H9 (cell line): ENCODE measurements at regions not wholly inside any gene's neighbourhood (a gene's known extent, or its start where the extent isn't known, plus 50 kb on each side); places are given as distances from the start of the nearest gene placed in this dataset.

Experiments used
- DNase-seq: peaks from one replicate; pipeline ENCODE4 v3.0.0-alpha.2; 2017
- H2AFZ ChIP-seq: one replicate; pipeline ENCODE4 v1.6.1; 2013; ENCODE audit warnings: mild to moderate bottlenecking, low read length, control low read depth, moderate library complexity
- H2AK5ac ChIP-seq: 2 replicates; pipeline ENCODE4 v1.6.1; 2013; ENCODE audit warnings: low read length, control low read depth, mixed read lengths; ENCODE audit not compliant: insufficient read length
- H2BK120ac ChIP-seq: one replicate; pipeline ENCODE4 v1.6.1; 2013; ENCODE audit warnings: low read depth, mild to moderate bottlenecking, low read length, control low read depth, inconsistent platforms; ENCODE audit not compliant: poor library complexity, severe bottlenecking
- H2BK12ac ChIP-seq: 2 replicates; pipeline ENCODE4 v1.6.1; 2013; ENCODE audit warnings: low read length, control low read depth, mixed read lengths, low read depth; ENCODE audit not compliant: insufficient read length
- H2BK15ac ChIP-seq: 2 replicates; pipeline ENCODE4 v1.6.1; 2013; ENCODE audit warnings: low read depth, low read length, control low read depth
- H2BK20ac ChIP-seq: one replicate; pipeline ENCODE4 v1.6.1; 2013; ENCODE audit warnings: low read depth, mild to moderate bottlenecking, low read length, control low read depth, inconsistent platforms; ENCODE audit not compliant: poor library complexity, severe bottlenecking
- H2BK5ac ChIP-seq: 2 replicates; pipeline ENCODE4 v1.6.1; 2013; ENCODE audit warnings: low read length, control low read depth, mixed read lengths; ENCODE audit not compliant: insufficient read length
- H3K14ac ChIP-seq: 2 replicates; pipeline ENCODE4 v1.6.1; 2013; ENCODE audit warnings: low read length, control low read depth; ENCODE audit not compliant: insufficient read depth
- H3K18ac ChIP-seq: 2 replicates; pipeline ENCODE4 v1.6.1; 2013; ENCODE audit warnings: low read depth, mild to moderate bottlenecking, mixed read lengths, low read length, control low read depth; ENCODE audit not compliant: insufficient read length
- H3K23ac ChIP-seq: 2 replicates; pipeline ENCODE4 v1.6.1; 2013; ENCODE audit warnings: low read length, control low read depth, mixed read lengths, low read depth; ENCODE audit not compliant: insufficient read length
- H3K23me2 ChIP-seq: 2 replicates; pipeline ENCODE4 v1.6.1; 2013; ENCODE audit warnings: low read depth, mild to moderate bottlenecking, mixed read lengths, low read length, control low read depth; ENCODE audit not compliant: insufficient read length, poor library complexity, severe bottlenecking
- H3K27ac ChIP-seq: 2 replicates; pipeline ENCODE4 v1.5.1; 2013; ENCODE audit warnings: low read length, control low read depth, mixed read lengths, low read depth; ENCODE audit not compliant: insufficient read length
- H3K27me3 ChIP-seq: 2 replicates; pipeline ENCODE4 v1.6.1; 2013; ENCODE audit warnings: low read length, control low read depth, inconsistent platforms; ENCODE audit not compliant: insufficient read depth
- H3K4ac ChIP-seq: 2 replicates; pipeline ENCODE4 v1.6.1; 2013; ENCODE audit warnings: low read depth, mild to moderate bottlenecking, control low read depth, inconsistent platforms, low read length, moderate library complexity
- H3K4me1 ChIP-seq: 2 replicates; pipeline ENCODE4 v1.6.1; 2013; ENCODE audit warnings: low read length, control low read depth, inconsistent platforms; ENCODE audit not compliant: insufficient read depth
- H3K4me2 ChIP-seq: 2 replicates; pipeline ENCODE4 v1.6.1; 2013; ENCODE audit warnings: low read length, control low read depth, mixed read lengths; ENCODE audit not compliant: insufficient read length, insufficient read depth
- H3K56ac ChIP-seq: 2 replicates; pipeline ENCODE4 v1.6.1; 2013; ENCODE audit warnings: low read depth, mild to moderate bottlenecking, mixed read lengths, low read length, control low read depth; ENCODE audit not compliant: insufficient read length
- H3K79me1 ChIP-seq: 2 replicates; pipeline ENCODE4 v1.6.1; 2013; ENCODE audit warnings: low read depth, mild to moderate bottlenecking, moderate library complexity, low read length, control low read depth, inconsistent platforms; ENCODE audit not compliant: insufficient read depth, poor library complexity, severe bottlenecking
- H3K79me2 ChIP-seq: 2 replicates; pipeline ENCODE4 v1.6.1; 2013; ENCODE audit warnings: low read length, control low read depth, inconsistent platforms; ENCODE audit not compliant: insufficient read depth
- H3K9ac ChIP-seq: 2 replicates; pipeline ENCODE4 v1.6.1; 2013; ENCODE audit warnings: low read length, control low read depth, mixed read lengths; ENCODE audit not compliant: insufficient read length; ENCODE audit errors: extremely low read depth
- H3K9me3 ChIP-seq: one replicate; pipeline ENCODE4 v1.6.1; 2013; ENCODE audit warnings: low read depth, low read length, inconsistent platforms; ENCODE audit not compliant: control insufficient read depth
- H3T11ph ChIP-seq: one replicate; pipeline ENCODE4 v1.6.1; 2013; ENCODE audit warnings: mild to moderate bottlenecking, low read length, control low read depth, inconsistent platforms
- H4K20me1 ChIP-seq: one replicate; pipeline ENCODE4 v1.6.1; 2013; ENCODE audit not compliant: control insufficient read depth, insufficient read length, insufficient read depth
- H4K5ac ChIP-seq: 2 replicates; pipeline ENCODE4 v1.6.1; 2013; ENCODE audit warnings: low read depth, mild to moderate bottlenecking, mixed read lengths, low read length, control low read depth; ENCODE audit not compliant: insufficient read length
- H4K8ac ChIP-seq: replicated peaks from 2 replicates; pipeline ENCODE4 v1.6.1; 2013; ENCODE audit warnings: low read length, control low read depth, mixed read lengths, low read depth; ENCODE audit not compliant: insufficient read length
- H4K91ac ChIP-seq: 2 replicates; pipeline ENCODE4 v1.6.1; 2013; ENCODE audit warnings: low read depth, mild to moderate bottlenecking, moderate library complexity, mixed read lengths, low read length, control low read depth; ENCODE audit not compliant: insufficient read length
- H3K27ac Mint-ChIP-seq, 3 experiments: 2 replicates in 2 of 3; 3 replicates in 1 of 3; pipeline ENCODE4 v1.8.0; 2020 to 2021; ENCODE audit warnings: mixed read lengths in 3 of 3, mild to moderate bottlenecking in 1 of 3, moderate library complexity in 1 of 3
- H3K27me3 Mint-ChIP-seq: 2 replicates; pipeline ENCODE4 v1.8.0; 2021; ENCODE audit warnings: low read depth, mild to moderate bottlenecking, moderate library complexity, mixed read lengths
- H3K36me3 Mint-ChIP-seq, 3 experiments: 2 replicates in 2 of 3; 3 replicates in 1 of 3; pipeline ENCODE4 v1.8.0; 2020 to 2021; ENCODE audit warnings: low read depth in 3 of 3, mixed read lengths in 3 of 3; ENCODE audit not compliant: insufficient read depth in 1 of 3
- H3K4me1 Mint-ChIP-seq, 2 experiments: 2 replicates each; pipeline ENCODE4 v1.8.0; 2020; ENCODE audit warnings: mixed read lengths in 2 of 2
- H3K4me3 Mint-ChIP-seq, 2 experiments: 2 replicates in 1 of 2; 3 replicates in 1 of 2; pipeline ENCODE4 v1.8.0; 2020 to 2021; ENCODE audit warnings: mild to moderate bottlenecking in 2 of 2, mixed read lengths in 2 of 2, moderate library complexity in 1 of 2
- H3K9me3 Mint-ChIP-seq, 2 experiments: 2 replicates in 1 of 2; 3 replicates in 1 of 2; pipeline ENCODE4 v1.8.0; 2020; ENCODE audit warnings: mild to moderate bottlenecking in 2 of 2, mixed read lengths in 2 of 2, moderate library complexity in 1 of 2
- CTCF ChIP-seq: fragments of 200-600 bp; sonication (generic); conservative IDR thresholded peaks from 3 replicates; pipeline ENCODE4 v1.8.0; 2021; ENCODE audit warnings: antibody characterized with exemption, mild to moderate bottlenecking

GRCh38 chr3:118707991-118708390 lies 326.7 kb downstream of the IGSF11 start:
- no peak overlapping the region for H3K4ac ChIP-seq
- no peaks in the 10 kb centered on the region for H3K79me2 ChIP-seq
- H2BK120ac ChIP-seq: no peak overlapping the region
- H2BK15ac ChIP-seq: no peak overlapping the region
- no peak overlapping the region for H3T11ph ChIP-seq
- H3K9me3 ChIP-seq: no peaks in the 10 kb centered on the region
- H3K27ac ChIP-seq: no peak overlapping the region
- H2BK12ac ChIP-seq: no peak overlapping the region
- H3K23me2 ChIP-seq: no peaks in the 10 kb centered on the region
- H3K56ac ChIP-seq: no peak overlapping the region
- H3K36me3 Mint-ChIP-seq: no peaks in the 10 kb centered on the region
- H3K27me3 Mint-ChIP-seq: no peaks in the 10 kb centered on the region
- no peak overlapping the region for H3K4me2 ChIP-seq
- no peak for TF ChIP-seq CTCF
- H3K4me1 Mint-ChIP-seq: peaks cover 7 to 9% of the 10 kb centered on the region in 2 experiments
- no peaks in the 10 kb centered on the region for H3K79me1 ChIP-seq
- no peak overlapping the region for H3K4me3 Mint-ChIP-seq
- H3K27ac Mint-ChIP-seq: no peak overlapping the region
- no peak overlapping the region for H3K18ac ChIP-seq
- H3K9ac ChIP-seq: no peak overlapping the region
- H2BK20ac ChIP-seq: no peak overlapping the region
- no peaks in the 10 kb centered on the region for H3K27me3 ChIP-seq
- no peaks in the 10 kb centered on the region for H3K9me3 Mint-ChIP-seq
- no peak overlapping the region for H2AFZ ChIP-seq
- H4K91ac ChIP-seq: no peak overlapping the region
- no peak overlapping the region for H2BK5ac ChIP-seq
- no peak overlapping the region for H3K23ac ChIP-seq
- no peaks in the 10 kb centered on the region for H4K20me1 ChIP-seq
- H2AK5ac ChIP-seq: no peak overlapping the region
- no peak overlapping the region for H4K8ac ChIP-seq
- no peaks in the 10 kb centered on the region for H3K4me1 ChIP-seq
- H3K14ac ChIP-seq: no peak overlapping the region
- no peak for DNase-seq
- H4K5ac ChIP-seq: no peak overlapping the region
